HG02763 (cell line): ENCODE measurements at regions not wholly inside any gene's neighbourhood (a gene's known extent, or its start where the extent isn't known, plus 50 kb on each side); places are given as distances from the start of the nearest gene placed in this dataset.

Source experiments
- ATAC-seq: cut with Tn5 transposase; IDR thresholded peaks from one replicate; pipeline ENCODE4 v1.9.1; 2021; ENCODE audit warnings: mild to moderate bottlenecking, moderate library complexity; ENCODE audit not compliant: unreplicated experiment

DNA sequence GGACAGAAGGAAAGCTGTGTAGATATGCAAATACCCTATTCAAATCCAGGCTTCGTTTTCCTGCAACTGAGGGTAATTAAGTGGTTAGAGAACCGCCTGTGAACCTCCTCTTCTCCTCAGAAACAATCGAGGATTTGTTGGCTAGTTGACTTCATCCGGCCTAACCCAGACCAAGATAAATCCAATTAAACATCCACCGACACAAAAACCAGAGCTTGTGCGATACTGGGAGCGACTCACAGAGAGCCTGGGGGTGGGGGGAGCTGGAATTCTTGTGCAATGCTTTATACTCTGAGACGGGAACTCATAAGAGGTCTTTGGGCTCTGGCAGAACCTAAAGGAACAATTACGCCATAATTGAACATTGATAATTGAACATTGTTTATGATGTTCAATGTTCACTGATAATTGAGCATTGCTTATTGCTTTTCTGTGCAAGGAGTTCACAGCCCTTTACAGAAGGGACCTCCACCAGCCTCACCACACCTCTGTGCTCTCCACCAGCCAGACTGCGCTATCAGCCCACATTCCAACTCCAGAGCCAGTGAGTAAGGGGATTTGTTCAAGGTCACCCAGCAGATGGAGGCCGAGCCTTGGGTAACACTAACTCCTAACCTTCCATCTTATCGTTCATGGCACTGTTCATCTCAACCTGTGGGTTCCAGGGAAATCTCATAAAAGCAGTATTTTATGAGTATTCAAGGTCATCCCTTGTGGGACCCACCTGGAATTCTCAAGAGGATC, 429.6 kb upstream of the JARID2 start:
- ATAC-seq = no peak

DNA sequence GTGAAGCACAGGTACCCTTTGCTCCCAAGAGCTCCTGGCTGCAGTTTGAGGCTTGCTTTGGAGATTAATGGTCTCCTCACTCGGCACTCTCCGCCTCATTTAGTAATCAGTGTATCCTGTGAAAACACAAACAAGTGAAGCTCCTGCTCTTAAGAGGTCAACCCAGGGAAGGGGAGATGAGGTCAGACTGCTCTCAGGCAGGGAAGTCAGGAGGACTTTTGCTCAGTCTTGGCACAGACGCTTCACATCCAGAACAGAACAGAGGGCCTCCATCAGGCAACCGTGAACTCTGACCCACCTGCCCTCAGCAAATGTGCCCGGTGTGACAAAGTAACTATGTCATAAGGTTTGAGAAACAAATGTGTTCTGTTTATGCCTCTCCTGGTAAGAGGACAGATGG, 428.8 kb upstream of the JARID2 start:
- no peak for ATAC-seq

DNA sequence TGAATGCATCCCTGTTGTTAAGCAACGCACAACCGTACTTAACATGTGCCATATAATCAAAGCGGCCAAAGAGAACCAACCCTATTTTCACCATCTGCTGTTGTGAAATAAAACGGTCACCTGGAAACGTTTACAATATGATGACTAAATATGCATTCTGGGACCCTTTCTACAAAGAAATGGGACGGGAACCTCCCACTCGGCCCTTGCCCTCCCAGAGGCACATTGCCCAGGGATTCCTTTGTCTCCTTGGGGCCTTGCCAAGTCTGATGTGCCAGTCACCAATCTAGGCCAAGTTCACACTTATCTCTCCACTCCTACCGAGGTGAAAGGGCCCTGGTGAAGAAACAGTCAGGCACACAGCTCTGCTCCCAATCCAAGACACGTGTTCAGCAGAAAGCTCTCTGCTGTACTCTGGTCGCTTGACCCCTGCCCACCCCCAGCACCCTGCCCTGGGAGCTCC, 427.4 kb upstream of the JARID2 start:
- ATAC-seq = no peak

DNA sequence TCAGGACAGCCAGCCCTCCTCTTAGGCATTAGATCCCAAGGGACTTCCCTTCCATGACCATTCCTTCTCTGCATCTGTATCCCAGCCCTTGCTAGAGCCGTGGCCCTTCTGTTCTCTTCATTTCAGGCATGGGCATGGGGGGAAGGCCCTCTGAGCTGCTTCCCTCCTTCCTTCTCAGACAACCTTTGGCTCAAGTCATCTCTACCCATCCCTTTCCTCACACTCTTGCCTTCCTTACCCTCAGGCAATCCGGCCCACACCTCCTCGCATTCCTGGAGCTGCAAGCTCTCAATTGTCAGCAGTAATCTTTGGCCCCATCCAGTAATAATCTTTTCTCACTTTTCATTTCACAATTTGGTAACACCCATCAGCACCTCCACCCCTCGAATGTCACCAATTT, 426.9 kb upstream of the JARID2 start:
- ATAC-seq = no peak

DNA sequence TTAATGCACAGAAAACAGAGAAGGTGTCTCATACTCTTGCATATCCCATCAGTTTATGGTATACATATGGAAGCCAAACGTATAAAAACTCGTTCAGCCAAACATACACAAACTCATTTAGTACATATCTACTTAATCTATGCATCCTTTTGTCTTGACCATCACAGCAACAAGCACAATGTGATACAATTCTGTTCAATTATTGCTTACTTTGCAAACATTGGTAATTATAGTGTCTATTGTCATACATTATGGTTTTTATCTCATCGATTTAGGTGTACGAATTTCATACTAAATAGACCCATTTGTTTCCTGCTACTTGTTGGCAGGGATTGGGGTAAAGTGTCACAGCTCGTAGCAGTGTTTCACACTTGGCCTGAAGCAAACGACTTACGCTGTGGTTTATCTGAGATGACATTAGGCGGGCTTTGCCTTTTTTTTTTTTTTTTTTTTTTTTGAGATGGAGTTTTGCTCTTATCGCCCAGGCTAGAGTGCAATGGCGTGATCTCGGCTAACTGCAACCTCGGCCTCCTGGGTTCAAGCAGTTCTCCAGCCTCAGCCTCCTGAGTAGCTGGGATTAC, 425.9 kb upstream of the JARID2 start:
- ATAC-seq = no peak

DNA sequence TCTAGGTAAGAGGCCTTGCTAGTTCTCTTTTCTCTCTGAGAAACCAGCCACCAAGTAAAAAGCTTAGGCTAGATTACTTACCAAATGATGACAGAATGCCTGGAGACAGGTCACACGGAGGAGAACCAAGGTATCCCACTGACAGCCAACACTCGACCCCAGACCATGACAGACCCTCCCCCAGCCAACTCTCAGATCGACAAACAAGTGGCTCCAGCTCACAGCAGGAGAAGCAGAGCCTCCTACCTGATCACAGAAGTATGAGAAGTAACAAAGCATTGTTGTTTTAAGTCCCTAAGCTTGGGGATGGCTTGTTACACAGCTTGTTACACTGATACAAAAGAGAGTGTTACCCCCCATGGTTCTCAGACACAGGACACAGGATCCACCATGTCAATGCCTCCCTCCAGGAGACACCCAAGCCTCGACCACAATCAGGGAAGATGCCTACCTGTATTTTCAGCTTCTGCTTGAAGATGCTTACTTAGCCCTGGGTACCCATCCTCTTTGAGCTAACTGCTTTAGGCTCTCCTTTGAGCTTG, 423.8 kb upstream of the JARID2 start:
- ATAC-seq = no peak

DNA sequence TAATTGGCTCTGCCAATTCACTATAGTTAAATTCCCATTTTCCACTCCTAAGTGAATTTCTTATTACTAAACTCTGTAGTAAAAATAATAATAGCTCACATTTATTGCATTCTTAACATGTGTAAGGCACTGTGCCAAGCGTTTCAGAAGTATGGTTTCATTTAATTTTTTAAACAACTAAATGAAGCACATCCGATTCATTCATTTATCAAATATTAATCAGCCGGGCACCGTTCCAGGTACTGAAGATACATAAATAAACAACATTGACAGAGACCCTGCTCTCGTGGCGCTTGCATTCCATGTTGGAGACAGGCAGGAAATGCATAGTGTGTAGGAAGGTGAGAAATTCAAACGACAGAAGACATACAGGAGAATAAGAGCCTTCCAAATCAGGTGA, 423.2 kb upstream of the JARID2 start:
- no peak for ATAC-seq

DNA sequence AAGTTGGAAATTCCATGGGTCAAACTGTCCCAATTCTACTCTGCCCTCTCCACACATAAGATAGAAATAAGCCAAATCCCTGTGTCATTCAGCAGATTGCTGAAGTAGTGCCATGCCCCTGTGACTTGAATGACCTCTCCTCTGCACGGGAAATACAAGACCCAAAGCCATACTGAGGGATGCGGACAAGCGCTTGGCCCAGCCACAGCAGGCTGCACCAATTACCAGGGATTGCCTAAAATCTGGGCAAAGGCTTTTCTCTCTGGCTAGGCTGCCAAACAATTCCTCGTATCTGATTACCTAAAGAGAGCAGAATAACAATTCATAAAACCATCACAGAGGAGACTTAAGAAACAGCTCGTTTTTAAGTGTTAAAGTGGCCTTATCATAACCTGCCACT, 421.8 kb upstream of the JARID2 start:
- ATAC-seq = no peak

DNA sequence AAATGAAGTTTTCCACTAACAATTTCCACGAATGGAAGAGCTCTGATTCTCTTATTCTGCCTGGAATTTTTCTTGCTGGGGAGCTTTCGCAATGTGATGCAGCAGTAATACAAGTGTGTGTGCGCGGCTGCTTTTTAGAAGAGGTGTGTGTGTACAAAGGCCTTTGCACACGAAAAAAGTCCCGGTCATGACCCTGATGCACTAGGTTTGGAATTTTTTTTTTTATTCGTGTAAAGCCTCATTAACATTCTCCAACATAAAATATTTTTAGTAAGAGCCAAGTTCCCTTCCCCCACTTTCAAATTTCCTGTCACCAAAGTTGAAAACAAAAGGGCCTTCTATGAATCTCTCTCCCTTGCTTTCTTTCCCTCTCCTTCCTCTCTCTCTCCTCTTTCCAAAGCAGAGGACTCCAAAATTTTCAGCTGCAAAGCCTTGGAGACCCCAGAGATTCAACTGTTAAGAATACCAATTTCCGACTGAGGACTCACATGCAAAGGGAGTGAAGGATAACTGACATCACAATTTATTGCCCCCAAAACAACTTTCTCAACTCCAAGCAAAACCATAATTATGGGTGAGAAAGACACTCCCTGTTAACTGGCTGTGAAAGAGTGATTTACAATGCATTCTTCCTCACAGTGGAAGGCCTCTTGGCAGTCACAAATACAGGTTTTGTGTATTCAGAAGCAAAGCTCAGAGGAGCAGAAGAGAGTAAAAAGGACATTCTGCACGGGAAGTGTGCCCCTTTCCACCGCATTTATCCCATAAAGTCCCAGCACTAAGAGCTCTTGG, 421.2 kb upstream of the JARID2 start:
- no peak for ATAC-seq

DNA sequence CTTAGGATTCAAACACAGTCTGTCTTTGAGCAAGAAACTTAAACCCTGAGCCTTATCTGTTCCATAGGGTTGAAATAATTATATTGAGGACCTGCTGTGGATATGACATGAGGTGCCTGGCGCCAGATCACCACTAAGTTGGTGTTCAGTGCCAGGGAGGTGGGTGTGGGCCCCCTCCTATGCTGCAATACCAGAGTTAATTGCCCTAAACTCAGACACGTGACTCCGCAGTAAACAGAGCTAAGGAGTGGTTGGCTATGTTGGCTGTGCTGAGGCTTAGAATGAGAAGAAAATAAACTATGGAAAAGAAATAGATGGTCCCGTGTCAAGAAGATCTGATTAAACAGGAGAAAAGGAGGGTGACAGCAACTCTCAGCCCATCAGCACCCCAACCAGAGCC, 419.4 kb upstream of the JARID2 start:
- no peak for ATAC-seq

DNA sequence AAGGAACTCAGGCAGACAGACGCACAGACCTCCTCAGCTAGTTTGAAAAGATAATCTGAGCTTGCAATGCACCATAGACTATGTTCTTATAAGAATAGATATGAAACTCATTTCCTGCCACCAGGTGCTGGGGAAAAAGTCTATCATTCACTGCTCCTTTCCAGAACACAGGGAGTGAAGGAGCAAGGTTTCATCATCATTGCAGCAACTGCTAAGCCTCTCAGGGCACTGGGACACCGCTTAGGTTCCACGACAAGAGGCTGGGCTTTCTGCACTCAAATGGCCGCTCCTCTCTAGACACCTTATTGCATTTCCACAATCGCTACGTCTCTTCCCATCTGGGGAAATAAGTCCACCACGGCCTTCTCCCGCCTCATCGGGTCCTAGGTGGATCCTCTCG, 418.5 kb upstream of the JARID2 start:
- ATAC-seq = no peak

DNA sequence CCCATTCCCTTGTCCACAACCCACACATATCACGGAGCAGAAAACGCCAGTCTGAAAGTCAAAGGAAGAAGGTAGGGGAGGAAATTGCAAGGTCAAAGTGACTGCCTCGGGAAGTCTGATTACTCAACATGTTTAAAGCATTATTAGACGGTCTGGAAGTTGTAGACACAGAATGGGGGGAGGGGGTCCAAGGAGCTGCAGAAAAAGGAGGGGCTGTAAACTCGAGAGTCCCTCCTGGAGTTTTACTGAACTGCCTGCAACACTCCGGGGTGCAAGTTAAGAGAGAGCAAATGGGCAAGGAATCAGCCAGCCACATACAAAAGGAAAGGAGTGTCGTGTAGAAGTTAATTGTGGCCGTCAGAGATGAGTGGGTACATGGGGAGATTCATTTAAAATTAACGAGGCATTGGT, 417.7 kb upstream of the JARID2 start:
- ATAC-seq = no peak

DNA sequence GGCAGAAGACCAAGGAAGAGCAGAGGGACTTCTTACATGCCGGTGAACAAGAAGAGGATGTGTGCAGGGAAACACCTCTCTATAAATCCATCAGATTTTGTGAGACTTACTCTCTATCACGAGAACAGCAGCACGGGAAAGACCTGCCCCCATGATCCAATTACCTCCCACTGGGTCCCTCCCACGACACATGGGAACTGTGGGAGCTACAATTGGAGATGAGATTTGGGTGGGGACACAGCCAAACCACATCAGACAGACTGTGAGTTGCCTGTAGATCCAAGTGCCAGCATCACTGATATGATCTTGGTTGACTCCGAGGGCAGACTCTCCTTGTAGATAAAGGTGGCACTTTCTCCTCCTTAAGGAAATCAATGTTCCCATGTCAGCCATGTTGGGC, 414.8 kb upstream of the JARID2 start:
- ATAC-seq = no peak

DNA sequence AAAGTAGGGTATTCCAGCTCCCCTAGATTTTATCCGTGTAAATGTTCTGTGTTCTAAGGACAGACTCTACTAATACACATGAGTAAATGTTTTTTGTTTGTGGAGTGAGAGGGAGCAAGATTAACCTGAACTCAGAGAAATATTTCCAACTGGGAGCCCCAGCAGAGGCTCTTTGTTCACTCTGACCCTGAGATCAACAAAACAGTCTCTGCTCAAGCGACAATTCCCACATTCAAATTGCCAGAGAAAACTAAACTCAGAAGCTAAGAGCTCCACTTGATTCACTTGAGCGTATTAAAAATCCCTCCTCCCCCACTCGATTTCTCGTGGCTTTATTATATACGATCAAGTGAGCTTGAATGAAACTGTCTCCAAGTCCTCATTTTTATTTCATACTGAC, 413.9 kb upstream of the JARID2 start:
- no peak for ATAC-seq

DNA sequence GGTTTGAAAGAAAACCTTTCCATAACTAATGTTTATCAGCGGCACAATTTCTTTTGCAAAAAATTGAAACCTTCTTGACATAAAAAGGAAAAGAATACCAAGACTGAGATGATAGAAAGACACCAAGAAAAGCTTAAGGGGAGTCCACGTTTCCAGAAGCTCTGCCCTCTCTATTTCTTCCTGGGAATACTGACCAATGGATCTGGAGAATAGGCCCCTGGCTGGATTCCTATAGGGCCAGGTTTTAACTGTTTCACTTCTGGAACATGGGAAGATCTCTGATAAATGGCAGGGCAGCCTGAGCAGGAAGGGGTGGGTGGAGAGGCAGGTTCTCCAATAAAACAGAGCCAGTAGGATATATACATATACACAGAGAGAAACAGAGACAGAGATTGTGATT, 413.4 kb upstream of the JARID2 start:
- ATAC-seq = no peak

DNA sequence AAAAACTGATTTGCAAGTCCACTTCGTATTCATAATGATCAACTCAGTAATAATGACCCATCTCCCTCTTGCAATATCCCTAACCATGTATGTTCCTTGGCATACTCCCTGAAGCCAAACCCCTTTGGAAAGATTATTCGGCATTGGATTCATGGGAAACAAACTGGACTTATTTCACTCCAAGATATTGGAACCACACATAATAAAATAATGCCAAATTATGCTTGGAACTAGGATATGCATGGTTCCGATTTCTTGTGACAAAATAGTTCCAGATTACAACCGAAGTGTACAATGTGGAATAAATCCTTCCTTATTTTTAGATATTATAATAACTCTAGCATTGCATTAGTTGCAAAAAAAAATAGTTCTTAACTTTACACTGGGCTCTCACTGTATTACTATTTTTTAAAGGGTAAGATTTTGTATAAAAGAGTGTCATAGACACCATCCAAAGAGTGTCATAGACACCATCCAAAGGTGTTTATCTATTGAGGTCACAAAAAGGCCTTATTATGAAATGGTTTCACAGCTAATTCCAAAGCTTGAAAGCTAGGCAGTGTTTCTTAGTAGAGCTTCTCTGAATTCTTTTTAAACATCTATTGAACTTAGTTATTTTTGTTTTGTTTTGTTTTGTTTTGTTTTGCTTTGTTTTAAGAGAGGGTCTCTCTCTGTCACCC, 410.9 kb upstream of the JARID2 start:
- ATAC-seq = no peak

DNA sequence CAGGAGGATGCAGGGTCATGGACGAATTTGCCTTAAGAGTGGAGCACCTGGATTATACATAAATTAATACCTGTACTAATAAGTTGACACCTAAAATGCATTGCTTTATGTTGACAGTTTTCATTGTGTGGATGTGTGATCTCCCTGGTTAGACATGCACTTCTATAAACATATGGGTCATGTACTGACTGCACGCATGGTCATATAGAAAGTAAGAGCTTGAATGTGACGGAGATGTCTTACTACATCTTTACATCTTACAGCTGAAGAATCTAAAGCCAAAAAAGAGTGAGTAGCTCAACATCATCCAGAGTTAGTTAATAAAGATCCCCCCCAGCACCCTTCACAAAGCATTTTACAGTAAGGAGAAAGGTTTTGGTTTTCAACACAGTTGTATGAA, 408.4 kb upstream of the JARID2 start:
- ATAC-seq = no peak

DNA sequence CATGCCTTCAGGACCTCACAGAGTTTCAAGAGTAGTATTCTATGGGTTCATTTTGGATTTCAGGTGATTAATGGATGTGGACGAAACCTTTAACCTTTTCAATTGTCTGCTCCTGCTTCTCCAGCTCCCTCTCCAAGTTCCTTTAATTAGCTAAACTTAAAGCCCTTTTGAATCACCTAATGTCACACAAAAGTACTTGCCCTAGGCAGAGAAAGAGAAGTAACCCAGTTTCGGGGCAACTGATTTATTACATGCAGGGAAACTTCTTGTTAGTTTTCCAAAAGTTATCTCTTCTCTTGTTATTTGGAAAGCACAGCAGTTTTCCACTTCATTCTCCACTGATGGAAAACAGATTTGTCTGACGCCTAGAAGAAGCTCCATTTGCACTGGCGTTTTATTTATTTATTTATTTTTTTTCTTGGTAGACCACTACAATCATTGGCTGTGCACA, 407.7 kb upstream of the JARID2 start:
- no peak for ATAC-seq

DNA sequence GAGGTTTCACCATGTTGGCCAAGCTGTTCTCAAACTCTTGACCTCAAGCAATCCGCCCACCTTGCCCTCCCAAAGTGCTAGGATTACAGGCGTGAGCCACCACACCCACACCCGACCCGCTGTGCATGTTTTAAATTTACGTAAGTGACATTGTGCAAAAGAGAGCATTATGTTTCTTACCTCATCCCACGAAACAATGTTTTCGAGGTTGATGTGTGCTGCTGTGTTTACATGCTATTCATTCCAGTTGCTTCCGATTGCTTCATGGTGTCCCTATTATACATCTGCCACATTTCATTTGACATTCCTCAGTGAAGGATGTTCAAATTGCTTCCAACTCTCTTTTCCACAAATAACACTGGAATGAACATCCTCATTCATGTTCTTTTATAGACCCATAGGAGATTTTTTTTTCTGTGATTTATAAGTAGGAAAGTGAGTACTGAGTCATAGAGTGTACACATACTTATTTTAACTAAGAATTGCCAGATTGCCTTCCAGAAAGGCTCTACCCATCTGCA, 403.9 kb upstream of the JARID2 start:
- no peak for ATAC-seq

DNA sequence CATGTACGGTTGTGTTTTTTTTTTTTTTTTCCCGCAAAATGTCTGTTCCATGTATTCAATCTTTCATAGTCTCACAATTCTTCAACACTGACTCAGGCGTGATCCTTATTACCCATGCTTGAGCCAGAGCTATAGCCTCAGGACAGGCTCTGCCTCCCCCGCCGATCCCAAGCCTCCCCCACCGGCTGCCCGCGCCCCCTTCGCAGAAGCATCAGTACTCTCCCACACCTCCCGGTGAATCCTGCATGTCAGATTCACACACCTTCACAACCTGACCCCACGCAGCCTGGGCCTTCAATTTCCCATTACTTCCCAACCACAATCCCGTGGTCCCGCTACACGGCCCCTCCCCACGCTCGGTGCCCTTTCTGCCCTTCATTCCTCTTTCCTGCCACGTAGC, 401.5 kb upstream of the JARID2 start:
- no peak for ATAC-seq

DNA sequence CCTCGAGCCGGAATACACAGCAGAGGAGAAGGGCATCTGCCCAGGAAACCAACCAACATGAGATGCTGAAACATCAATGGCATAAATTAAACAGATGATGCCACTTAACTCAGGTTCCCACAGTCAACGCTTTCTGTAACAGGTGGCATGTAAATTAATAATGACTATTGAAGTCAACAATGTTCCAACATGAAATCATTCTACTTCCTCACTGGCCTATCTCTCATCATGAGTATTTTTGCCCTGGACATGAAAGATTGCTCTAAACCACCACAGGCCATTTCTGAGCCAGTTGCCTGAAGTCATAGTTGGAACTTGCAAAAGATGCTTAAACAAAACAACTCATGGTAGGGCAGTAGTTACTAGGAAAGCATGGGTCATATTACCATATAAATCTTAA, 397.9 kb upstream of the JARID2 start:
- ATAC-seq = no peak
